Stomach (tissue), 8 donors: ENCODE measurements at regions not wholly inside any gene's neighbourhood (a gene's known extent, or its start where the extent isn't known, plus 50 kb on each side); places are given as distances from the start of the nearest gene placed in this dataset.

Experiments used
- DNase-seq, 2 donors: peaks; one replicate each; pipeline versions ENCODE4 v3.0.0 to v3.0.0-alpha.2; 2013 to 2019
- H3K27ac ChIP-seq, 5 donors: fragments of 200-600 bp in 4 of 5; sonication (generic) in 4 of 5; one replicate each; pipeline ENCODE4 v1.5.1; 2013 to 2019; ENCODE audit warnings: mild to moderate bottlenecking in 1 of 5, moderate library complexity in 1 of 5
- H3K27me3 ChIP-seq, 3 donors: fragments of 200-600 bp; sonication (generic); one replicate each; pipeline ENCODE4 v1.5.1; 2017 to 2019; ENCODE audit warnings: mixed run types in 1 of 3
- H3K36me3 ChIP-seq, 4 donors: fragments of 200-600 bp; sonication (generic); 1 replicate in 3 of 4; 2 replicates in 1 of 4; pipeline ENCODE4 v1.5.1; 2016 to 2019
- H3K4me1 ChIP-seq, 4 donors: fragments of 200-600 bp; sonication (generic); one replicate each; pipeline ENCODE4 v1.5.1; 2016 to 2019
- H3K4me3 ChIP-seq, 4 donors: fragments of 200-600 bp; sonication (generic) in 3 of 4; one replicate each; pipeline ENCODE4 v1.5.1; 2016 to 2019; ENCODE audit warnings: mild to moderate bottlenecking in 1 of 4
- H3K9me3 ChIP-seq, 4 donors: fragments of 200-600 bp; sonication (generic); one replicate each; pipeline ENCODE4 v1.5.1; 2016 to 2019
- EP300 ChIP-seq: sonication (generic); formaldehyde crosslinking; IDR thresholded peaks from one replicate; pipeline ENCODE4 v1.6.1; 2017; ENCODE audit warnings: antibody characterized with exemption
- POLR2A ChIP-seq, 4 donors: fragments of 450-650 bp; IDR thresholded peaks; one replicate each; pipeline ENCODE4 v1.6.1; 2016; ENCODE audit warnings: antibody characterized with exemption in 4 of 4, control low read depth in 2 of 4, mild to moderate bottlenecking in 1 of 4, moderate library complexity in 1 of 4
- POLR2AphosphoS5 ChIP-seq, 3 donors: sonication (generic); formaldehyde crosslinking; IDR thresholded peaks; one replicate each; pipeline ENCODE4 v1.6.1; 2016; ENCODE audit warnings: antibody characterized with exemption in 3 of 3
- WGBS, 5 donors: extraction: QIAGEN DNeasy Blood & Tissue Kit in 3 of 5; methylation state at CpG; one replicate each; pipeline versions ENCODE4 v1.1.5 to v1.1.7; 2013 to 2018; 5-methylcytosine and 5-hydroxymethylcytosine counted together
- intact Hi-C: fragments of 100-400 bp; cut with DNase I; formaldehyde crosslinking; loops from one replicate; pipeline ENCODE4 v1.15.1; 2023; ENCODE audit warnings: low total_unique reads
- TF ChIP-seq, protein P1 (sequence below), 7 experiments: fragments of 450-650 bp in 4 of 7; fragments of 200-600 bp in 3 of 7; sonication (generic) in 3 of 7; IDR thresholded peaks; one replicate each; pipeline ENCODE4 v1.5.1; 2016 to 2019; ENCODE audit warnings: antibody characterized with exemption in 7 of 7, control low read depth in 2 of 7, mild to moderate bottlenecking in 1 of 7
- donor health status: healthy with polysubstance abuse.
- donor health status: Bipolar disorder and iron deficiency.
- donor health status: healthy.

DNA sequence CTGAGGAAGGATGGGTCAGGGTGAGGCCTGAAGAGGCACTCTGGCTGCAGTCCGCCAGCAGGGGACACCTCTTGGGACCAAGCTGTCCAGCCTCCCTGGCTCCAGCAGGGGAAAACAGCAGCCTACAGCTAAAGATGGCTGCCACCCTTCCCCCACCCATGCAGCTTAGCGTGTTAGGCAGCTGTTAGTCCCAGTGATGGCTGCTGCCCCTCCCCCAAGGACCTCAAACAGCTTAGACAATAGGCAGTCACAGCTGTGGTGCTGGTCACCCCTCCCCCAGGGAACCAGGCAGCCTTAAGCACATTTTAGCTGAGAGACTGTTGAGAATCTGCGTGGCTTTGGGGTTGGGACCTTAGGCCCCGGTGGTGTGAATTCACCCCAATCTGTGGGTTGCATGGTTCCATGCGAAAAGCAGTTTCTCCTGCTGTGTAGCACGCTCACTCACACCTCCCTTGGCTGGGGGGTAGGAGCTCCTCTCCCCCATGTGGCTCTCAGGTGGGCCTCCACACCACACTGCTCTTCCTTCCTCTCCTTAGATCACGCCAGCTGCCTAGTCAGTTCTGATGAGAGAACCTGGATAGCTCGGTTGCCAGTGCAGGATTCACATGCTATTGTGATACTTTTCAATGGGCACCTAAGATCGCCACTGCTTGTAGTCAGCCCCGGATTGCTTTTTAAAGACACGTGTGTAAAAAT is 140.5 kb upstream of the CADPS start:
- no peaks in the 10 kb centered on the region for H3K4me1 ChIP-seq
- no peak overlapping the region for H3K27ac ChIP-seq
- no peaks in the 10 kb centered on the region for H3K36me3 ChIP-seq
- WGBS, 5 donors, result 70 to 83% (median 76%) methylated on average over 7 to 11 of the region's 11 CpGs
- intact Hi-C loops, result no loop called here
- peaks cover 0 to 4% (median 0%) of the 10 kb centered on the region in 3 donors for H3K27me3 ChIP-seq
- H3K4me3 ChIP-seq, result no peak overlapping the region
- TF ChIP-seq, protein P1, sequence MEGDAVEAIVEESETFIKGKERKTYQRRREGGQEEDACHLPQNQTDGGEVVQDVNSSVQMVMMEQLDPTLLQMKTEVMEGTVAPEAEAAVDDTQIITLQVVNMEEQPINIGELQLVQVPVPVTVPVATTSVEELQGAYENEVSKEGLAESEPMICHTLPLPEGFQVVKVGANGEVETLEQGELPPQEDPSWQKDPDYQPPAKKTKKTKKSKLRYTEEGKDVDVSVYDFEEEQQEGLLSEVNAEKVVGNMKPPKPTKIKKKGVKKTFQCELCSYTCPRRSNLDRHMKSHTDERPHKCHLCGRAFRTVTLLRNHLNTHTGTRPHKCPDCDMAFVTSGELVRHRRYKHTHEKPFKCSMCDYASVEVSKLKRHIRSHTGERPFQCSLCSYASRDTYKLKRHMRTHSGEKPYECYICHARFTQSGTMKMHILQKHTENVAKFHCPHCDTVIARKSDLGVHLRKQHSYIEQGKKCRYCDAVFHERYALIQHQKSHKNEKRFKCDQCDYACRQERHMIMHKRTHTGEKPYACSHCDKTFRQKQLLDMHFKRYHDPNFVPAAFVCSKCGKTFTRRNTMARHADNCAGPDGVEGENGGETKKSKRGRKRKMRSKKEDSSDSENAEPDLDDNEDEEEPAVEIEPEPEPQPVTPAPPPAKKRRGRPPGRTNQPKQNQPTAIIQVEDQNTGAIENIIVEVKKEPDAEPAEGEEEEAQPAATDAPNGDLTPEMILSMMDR (IDR thresholded peaks at IDR 0.05), result no peak
- TF ChIP-seq POLR2A (IDR thresholded peaks at IDR 0.05), result no peak
- TF ChIP-seq EP300, result no peak
- TF ChIP-seq POLR2AphosphoS5 (IDR thresholded peaks at IDR 0.05), result no peak
- DNase-seq, result peak in 1 of 2 donors; percentile 44
- peaks cover 0 to 14% (median 6%) of the 10 kb centered on the region in 4 donors for H3K9me3 ChIP-seq

DNA sequence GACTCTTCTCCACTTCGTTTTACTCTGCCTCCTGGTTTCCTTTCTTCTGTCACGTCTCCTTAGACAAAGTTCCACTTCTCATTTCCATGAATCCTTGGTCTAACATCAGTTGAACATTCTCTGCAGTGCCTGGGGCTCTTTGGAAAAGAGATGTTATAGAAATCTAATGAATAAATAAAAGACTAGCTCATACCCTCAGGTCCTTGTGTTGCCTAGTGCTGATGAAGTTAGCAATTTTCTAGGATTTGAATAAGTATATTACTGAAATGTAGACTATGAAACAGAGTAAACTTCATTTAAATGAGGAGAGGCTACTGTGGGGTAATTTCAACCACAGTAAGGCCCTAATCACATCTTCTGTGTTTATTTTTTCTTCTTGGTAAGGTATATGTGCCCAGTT is 146.9 kb upstream of the CADPS start:
- WGBS, 5 donors, result 42 to 73% (median 50%) methylated on average over 2 of the region's 2 CpGs
- H3K36me3 ChIP-seq, result no peaks in the 10 kb centered on the region
- no peaks in the 10 kb centered on the region for H3K9me3 ChIP-seq
- no peaks in the 10 kb centered on the region for H3K4me1 ChIP-seq
- DNase-seq, result no peak
- TF ChIP-seq POLR2A (IDR thresholded peaks at IDR 0.05) (no peak), EP300 (no peak), POLR2AphosphoS5 (IDR thresholded peaks at IDR 0.05) (no peak)
- TF ChIP-seq, protein P1 (IDR thresholded peaks at IDR 0.05), result no peak
- no peak overlapping the region for H3K27ac ChIP-seq
- intact Hi-C loops, result no loop called here
- no peak overlapping the region for H3K4me3 ChIP-seq
- no peaks in the 10 kb centered on the region for H3K27me3 ChIP-seq

DNA sequence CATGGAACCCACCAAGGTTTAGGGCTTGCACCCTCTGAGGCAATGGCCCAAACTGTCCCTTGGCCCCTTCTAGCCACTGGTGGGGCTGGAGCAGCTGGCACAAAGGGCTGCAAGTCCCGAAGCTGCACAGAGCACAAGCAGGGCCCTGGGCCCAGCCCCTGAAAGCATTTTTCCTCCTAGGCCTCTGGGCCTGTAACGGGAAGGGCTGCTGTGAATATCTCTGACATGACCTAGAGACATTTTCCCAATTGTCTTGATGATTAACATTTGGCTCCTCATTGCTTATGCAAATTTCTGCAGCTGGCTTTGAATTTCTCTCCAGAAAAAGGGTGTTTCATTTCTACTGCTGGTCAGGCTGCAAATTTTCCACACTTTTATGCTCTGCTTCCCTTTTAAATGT is 151.5 kb upstream of the CADPS start:
- H3K27me3 ChIP-seq, result no peaks in the 10 kb centered on the region
- 56 to 77% (median 69%) methylated on average over 2 of the region's 2 CpGs for WGBS, 5 donors
- no peaks in the 10 kb centered on the region for H3K4me1 ChIP-seq
- H3K36me3 ChIP-seq, result no peaks in the 10 kb centered on the region
- TF ChIP-seq POLR2A (IDR thresholded peaks at IDR 0.05), result no peak
- TF ChIP-seq, protein P1 (IDR thresholded peaks at IDR 0.05), result no peak
- TF ChIP-seq EP300, result no peak
- TF ChIP-seq POLR2AphosphoS5 (IDR thresholded peaks at IDR 0.05), result no peak
- no peak overlapping the region for H3K27ac ChIP-seq
- H3K4me3 ChIP-seq, result no peak overlapping the region
- intact Hi-C loops, result no loop called here
- no peaks in the 10 kb centered on the region for H3K9me3 ChIP-seq
- no peak for DNase-seq

DNA sequence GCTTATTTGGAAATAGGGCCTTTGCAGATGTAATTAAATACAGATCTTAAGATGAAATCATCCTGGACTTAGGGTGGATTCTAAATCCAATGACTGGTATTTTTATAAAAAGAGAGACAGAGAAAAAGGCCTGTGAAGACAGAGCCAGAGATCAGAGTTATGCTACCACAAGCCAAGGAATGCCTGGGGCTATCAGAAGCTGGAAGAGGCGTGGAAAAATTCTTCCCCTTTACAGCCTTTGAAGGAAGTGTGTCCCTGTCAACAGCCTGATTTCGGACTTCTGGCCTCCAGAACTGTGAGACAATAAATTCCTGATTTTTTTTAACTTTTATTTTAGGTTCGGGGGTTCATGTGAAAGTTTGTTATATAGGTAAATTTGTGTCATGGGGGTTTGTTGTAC is 154.1 kb upstream of the CADPS start:
- no peaks in the 10 kb centered on the region for H3K4me1 ChIP-seq
- intact Hi-C loops, result no loop called here
- no peak overlapping the region for H3K4me3 ChIP-seq
- H3K9me3 ChIP-seq, result no peaks in the 10 kb centered on the region
- DNase-seq, result no peak
- TF ChIP-seq, protein P1 (IDR thresholded peaks at IDR 0.05), result no peak
- TF ChIP-seq POLR2AphosphoS5 (IDR thresholded peaks at IDR 0.05) (no peak), EP300 (no peak), POLR2A (IDR thresholded peaks at IDR 0.05) (no peak)
- 68 to 75% (median 72%) methylated on average over 3 of the region's 3 CpGs for WGBS, 5 donors
- H3K27ac ChIP-seq, result no peak overlapping the region
- H3K36me3 ChIP-seq, result no peaks in the 10 kb centered on the region
- H3K27me3 ChIP-seq, result no peaks in the 10 kb centered on the region
